Stimulated activated CD4-positive, alpha-beta T cell treated with anti-CD3 and anti-CD28 coated beads, Interleukin-12 subunit alpha, Interleukin-12 subunit beta, amount 100 ng/mL, for 24 hours (primary cell): ENCODE measurements at regions not wholly inside any gene's neighbourhood (a gene's known extent, or its start where the extent isn't known, plus 50 kb on each side); places are given as distances from the start of the nearest gene placed in this dataset.

Experiments used
- DNase-seq, 2 experiments: peaks; one replicate each; pipeline ENCODE4 v3.0.0-alpha.2; 2020; ENCODE audit warnings: low read depth in 2 of 2

GRCh38 chr6:153882411-153882810, 156.6 kb upstream of the OPRM1 start:
- no peak for DNase-seq

GRCh38 chr6:153873541-153873940, 165.5 kb upstream of the OPRM1 start:
- DNase-seq: no peak

- no peak for DNase-seq
Observed at GRCh38 chr6:153872946-153873345, 166.1 kb upstream of the OPRM1 start.

GRCh38 chr6:153862927-153863326, 176.1 kb upstream of the OPRM1 start:
- no peak for DNase-seq

- DNase-seq: no peak
Observed at GRCh38 chr6:153862139-153862538, 176.9 kb upstream of the OPRM1 start.

- DNase-seq: no peak
Observed at GRCh38 chr6:153858529-153858928, 180.5 kb upstream of the OPRM1 start.

GRCh38 chr6:153856929-153857376, 182.1 kb upstream of the OPRM1 start:
- no peak for DNase-seq

GRCh38 chr6:153852481-153852880, 186.6 kb upstream of the OPRM1 start:
- DNase-seq: no peak

- no peak for DNase-seq
Observed at GRCh38 chr6:153852034-153852433, 187.0 kb upstream of the OPRM1 start.

- no peak for DNase-seq
Observed at GRCh38 chr6:153849072-153849779, 189.8 kb upstream of the OPRM1 start.

- DNase-seq: no peak
Observed at GRCh38 chr6:153843420-153843819, 195.6 kb upstream of the OPRM1 start.

GRCh38 chr6:153842491-153842890, 196.5 kb upstream of the OPRM1 start:
- no peak for DNase-seq

GRCh38 chr6:153840039-153840850, 198.8 kb upstream of the OPRM1 start:
- no peak for DNase-seq

- no peak for DNase-seq
Observed at GRCh38 chr6:153832543-153832942, 206.5 kb upstream of the OPRM1 start.

- DNase-seq: no peak
Observed at GRCh38 chr6:153831350-153832078, 207.5 kb upstream of the OPRM1 start.

GRCh38 chr6:153817173-153817572, 221.9 kb upstream of the OPRM1 start:
- no peak for DNase-seq

- no peak for DNase-seq
Observed at GRCh38 chr6:153816366-153816765, 222.7 kb upstream of the OPRM1 start.

GRCh38 chr6:153814136-153814535, 224.9 kb upstream of the OPRM1 start:
- no peak for DNase-seq

- no peak for DNase-seq
Observed at GRCh38 chr6:153804755-153805330, 234.2 kb upstream of the OPRM1 start.

GRCh38 chr6:153801917-153802316, 237.1 kb upstream of the OPRM1 start:
- DNase-seq: no peak

- no peak for DNase-seq
Observed at GRCh38 chr6:153800580-153801188, 238.4 kb upstream of the OPRM1 start.
